ENCODE measurements at regions not wholly inside any gene's neighbourhood (a gene's known extent, or its start where the extent isn't known, plus 50 kb on each side); places are given as distances from the start of the nearest gene placed in this dataset.

DNA sequence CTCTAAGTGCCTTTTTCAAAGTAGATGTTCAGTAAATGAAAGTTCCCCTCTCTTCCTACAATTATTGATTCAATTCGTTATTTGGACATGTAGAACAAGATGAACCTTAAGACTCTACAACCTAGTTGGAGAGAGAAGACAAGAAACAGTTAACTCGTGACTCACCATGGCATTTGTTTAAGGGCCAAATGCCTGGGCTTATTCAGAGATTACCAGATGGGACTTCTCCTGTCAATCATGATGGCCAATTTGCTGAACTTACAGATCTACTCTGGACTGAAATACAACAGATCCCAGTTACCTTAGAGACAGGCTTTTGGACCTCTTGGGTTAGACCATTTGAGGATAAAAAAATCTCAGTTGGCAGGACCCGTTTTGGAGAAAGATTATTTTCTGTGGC, 93.5 kb downstream of the C1orf94 start:
- DNase-seq (ENCODE audit: low read depth in 2 of 2): no peak

- DNase-seq (ENCODE audit: low read depth in 2 of 2): no peak
Observed at GRCh38 chr1:34272152-34272551, 95.4 kb downstream of the C1orf94 start.

- DNase-seq (ENCODE audit: low read depth in 2 of 2): no peak
Observed at GRCh38 chr1:34275150-34275549, 98.4 kb downstream of the C1orf94 start.

DNA sequence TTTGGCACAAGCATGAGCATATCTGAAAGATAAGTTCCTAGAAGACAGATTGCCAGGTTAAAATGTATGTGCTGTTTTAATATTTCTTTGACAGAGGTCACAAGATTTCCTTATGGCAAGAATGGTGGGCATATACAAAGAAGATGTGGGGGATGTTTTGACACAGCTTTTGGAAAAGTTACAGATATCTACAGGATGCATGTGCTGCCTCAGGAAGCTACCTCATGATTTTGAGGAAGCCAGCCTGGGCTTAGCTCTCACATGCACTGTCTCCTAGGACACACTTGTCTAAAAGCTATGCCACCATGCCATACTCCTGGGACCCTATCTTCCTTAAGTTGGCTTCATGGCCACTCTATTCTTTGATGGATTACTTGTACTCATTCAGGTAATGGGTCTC, 99.9 kb downstream of the C1orf94 start:
- no peak for DNase-seq (ENCODE audit: low read depth in 2 of 2)

GRCh38 chr1:34277150-34277549, 100.4 kb downstream of the C1orf94 start:
- no peak for DNase-seq (ENCODE audit: low read depth in 2 of 2)

GRCh38 chr1:34278211-34278610, 101.5 kb downstream of the C1orf94 start:
- DNase-seq (ENCODE audit: low read depth in 2 of 2): no peak

GRCh38 chr1:34279971-34280370, 103.3 kb downstream of the C1orf94 start:
- no peak for DNase-seq (ENCODE audit: low read depth in 2 of 2)

DNA sequence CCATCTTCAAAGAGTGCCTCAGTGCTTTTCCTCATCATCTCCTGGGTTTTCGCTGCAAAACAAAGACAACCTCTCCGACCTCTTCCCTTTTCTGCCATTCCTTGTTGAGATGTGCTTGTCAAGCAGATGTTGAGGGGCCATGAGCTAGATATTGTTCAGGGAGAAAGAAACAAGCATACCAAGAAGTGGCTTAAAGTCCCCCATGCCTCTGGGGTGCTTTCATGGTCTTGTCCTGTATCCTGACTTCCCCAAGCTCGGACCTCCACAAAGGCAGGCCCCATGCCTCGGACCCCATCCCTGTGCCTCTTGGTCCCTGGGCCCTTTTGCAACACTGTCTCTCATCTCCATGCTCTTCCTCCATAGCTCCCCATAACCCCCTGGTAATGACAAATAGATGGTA, 103.8 kb downstream of the C1orf94 start:
- no peak for DNase-seq (ENCODE audit: low read depth in 2 of 2)

DNA sequence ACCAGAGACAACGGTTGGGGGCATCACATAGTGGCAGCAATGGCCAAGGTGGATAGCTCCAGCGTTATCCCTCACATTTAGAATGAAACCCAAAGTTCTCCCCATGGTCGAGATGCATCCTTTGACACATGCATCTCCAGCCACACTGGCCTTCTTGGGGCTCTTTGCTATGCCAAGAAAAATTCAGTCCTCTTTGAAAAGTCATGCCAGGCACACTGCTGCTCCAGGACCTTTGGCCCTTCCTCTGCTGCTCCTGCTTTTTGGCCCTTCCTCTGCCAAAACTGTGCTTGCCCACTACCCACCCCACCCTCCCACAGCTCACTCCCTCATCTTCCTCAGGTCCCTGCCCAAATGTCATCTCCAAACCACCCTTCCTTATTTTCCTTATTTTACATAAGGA, 106.4 kb downstream of the C1orf94 start:
- DNase-seq (ENCODE audit: low read depth in 2 of 2): no peak

GRCh38 chr1:34286511-34286910, 109.8 kb downstream of the C1orf94 start:
- DNase-seq (ENCODE audit: low read depth in 2 of 2): no peak

GRCh38 chr1:34290831-34291230, 114.1 kb downstream of the C1orf94 start:
- DNase-seq (ENCODE audit: low read depth in 2 of 2): no peak

GRCh38 chr1:34292472-34292871, 115.8 kb downstream of the C1orf94 start:
- DNase-seq (ENCODE audit: low read depth in 2 of 2): no peak

DNA sequence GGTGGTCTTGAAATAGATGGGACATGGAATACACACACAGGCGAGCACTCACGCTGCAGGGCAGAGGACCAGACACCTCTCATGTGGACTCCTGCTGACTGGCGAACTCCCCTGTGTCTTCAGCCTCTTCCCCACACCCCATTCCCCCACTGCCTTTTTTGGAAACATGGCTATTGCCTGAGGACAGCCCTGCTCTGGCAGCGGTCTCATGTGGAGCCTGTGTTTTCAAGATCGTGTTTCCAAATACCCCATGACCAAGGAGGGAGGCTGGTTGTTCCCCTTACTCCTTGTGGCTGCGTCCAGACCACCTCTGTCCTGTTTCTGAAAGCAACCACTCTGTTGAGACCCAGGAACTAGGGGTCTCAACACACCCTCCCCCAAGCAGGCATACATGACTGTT, 119.4 kb downstream of the C1orf94 start:
- no peak for DNase-seq (ENCODE audit: low read depth in 2 of 2)

- no peak for DNase-seq (ENCODE audit: low read depth in 2 of 2)
Observed at GRCh38 chr1:34302798-34303197, 126.1 kb downstream of the C1orf94 start.

- no peak for DNase-seq (ENCODE audit: low read depth in 2 of 2)
Observed at GRCh38 chr1:34303218-34303617, 126.5 kb downstream of the C1orf94 start.

DNA sequence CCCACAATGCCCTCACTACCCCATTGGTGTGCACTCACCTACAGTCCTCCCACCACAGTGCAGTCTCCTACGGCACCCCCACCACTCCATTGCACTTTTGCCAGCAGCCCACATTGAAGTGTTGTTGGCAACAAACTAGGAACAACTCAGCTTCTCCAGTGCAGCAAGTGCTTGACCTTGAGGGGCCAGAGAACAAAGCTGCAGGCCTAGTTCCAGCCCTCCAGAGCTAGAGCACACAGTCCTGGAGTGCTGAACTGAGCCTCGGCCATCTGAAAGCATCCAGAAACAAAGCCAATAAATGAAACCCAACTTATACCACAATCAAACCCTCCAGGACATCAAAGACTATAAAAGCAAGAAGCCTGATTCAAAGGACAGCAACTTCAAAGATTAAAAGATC, 129.9 kb downstream of the C1orf94 start:
- DNase-seq (ENCODE audit: low read depth in 2 of 2): no peak

DNA sequence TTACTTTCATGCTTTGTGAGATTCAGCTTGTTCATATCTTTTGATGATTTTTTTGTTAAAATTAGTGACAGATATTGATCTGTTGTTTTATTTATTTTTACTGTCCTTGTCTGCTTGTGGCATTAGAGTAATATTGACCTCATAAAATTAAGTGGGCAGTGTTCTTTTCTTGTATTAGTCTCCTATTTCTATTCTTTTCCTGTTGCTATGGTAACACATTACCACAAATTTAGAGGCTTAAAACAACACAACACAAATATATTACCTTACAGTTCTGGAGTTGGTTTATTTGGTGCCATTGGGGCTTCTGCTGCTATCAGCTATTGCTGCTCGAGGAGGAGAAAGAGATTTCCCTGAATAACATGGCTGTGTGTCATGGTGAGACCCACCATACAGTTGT, 135.7 kb downstream of the C1orf94 start:
- no peak for DNase-seq (ENCODE audit: low read depth in 2 of 2)

DNA sequence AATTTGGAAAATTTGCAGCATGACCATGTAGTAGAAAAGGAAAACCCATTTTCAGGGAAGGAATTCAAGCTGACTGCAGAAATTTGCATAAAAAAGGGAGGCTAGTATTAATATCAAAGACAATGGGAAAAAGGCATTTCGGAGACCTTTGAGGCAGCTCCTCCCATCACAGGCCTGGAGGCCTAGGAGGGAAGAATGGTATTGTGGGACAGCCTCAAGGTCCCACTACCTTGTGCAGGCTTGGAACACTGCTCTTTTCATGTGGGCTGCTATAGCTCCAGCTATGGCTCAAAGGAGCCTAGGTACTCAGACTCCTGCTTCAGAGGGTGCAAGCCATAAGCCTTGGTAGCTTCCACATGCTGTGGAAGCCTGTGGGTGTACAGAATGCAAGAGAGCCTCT, 139.3 kb downstream of the C1orf94 start:
- no peak for DNase-seq (ENCODE audit: low read depth in 2 of 2)

GRCh38 chr1:34316773-34317172, 140.1 kb downstream of the C1orf94 start:
- DNase-seq (ENCODE audit: low read depth in 2 of 2): no peak

DNA sequence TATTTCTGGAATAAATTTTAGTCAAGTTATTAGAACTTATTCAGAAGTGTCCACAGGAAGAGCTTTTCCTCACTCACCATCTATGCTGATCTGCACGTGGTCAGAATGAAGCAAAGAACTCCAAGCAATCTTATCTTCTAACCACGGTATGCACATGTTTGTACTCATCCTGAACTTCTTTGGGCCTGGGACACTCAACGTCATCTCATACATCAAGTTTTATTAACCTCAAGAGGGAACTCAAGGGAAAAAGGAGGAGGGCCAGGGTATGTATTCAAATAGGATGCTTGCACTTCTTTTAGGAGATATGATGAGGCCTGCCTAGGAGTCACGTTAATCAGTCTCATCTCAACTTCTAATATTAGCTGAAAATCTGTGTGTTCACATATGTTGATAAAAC, 142.5 kb downstream of the C1orf94 start:
- no peak for DNase-seq (ENCODE audit: low read depth in 2 of 2)

- no peak for DNase-seq (ENCODE audit: low read depth in 2 of 2)
Observed at GRCh38 chr1:34320053-34320669, 143.5 kb downstream of the C1orf94 start.

DNA sequence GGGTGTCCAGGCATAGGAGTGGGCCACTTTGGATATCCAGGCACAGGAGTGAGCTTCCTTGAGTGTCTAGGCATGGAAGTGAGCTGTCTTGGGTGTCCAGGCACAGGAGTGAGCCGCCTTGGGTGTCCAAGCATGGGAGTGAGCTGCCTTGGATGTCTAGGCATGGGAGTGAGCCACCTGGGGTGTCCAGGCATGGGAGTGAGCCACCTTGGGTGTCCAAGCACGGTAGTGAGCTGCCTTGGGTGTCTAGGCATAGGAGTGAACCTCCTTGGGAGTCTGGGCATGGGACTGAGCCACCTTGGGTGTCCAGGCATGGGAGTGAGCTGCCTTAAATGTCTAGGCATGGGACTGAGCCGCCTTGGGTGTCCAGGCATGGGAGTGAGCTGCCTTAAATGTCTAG, 146.3 kb downstream of the C1orf94 start:
- no peak for DNase-seq (ENCODE audit: low read depth in 2 of 2)

DNA sequence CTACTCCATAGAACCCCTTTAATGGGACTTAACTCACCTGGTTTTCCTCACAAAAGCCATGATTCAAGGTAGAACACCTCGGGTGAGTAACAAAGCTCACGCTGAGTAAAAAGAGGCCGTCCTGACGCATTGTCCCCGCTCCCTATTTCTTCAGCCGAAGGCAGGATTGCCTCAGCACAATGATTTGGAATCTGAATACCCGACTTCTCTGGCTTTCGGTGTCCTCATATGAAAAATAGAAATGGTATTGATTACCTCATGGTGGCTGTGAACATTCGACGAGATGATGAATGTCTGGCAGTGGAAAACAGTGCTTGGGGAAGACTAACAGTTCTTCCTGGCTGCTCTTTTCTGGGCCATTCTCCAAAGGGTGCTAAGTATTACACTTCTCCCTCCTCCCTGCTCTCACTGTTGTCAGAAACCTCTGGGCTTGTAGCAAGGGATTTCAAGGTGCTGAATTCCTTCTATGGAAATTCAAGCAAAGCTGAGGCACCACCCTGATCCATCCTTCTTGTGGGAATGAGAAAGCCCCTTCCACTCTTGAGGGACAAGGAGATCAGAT, 148.3 kb downstream of the C1orf94 start:
- DNase-seq (ENCODE audit: low read depth in 2 of 2): no peak

DNA sequence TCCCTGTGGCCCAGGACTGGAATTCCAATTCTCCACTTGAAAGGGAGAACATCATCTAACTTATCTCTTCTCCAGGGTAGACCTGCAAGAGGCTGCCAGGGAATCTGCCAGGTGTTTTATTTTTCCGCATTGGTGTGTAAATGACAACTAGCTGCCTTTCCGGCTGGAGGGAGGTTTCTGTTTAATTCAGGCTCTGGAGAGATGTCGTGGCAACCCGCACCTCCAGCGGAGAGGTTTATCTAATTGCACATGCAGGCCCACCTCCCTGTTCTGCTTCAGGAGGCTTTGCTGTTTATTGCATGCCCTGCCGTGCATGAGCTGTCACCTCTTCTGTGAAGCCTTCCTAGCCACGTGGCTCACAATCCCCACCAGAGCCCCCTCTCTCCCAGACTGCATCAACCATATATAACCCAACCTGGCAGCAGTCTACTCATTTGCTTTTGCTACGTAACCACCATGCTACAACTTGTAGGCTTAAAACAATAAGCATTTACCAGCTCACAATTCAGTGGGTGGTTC, 151.6 kb downstream of the C1orf94 start:
- DNase-seq (ENCODE audit: low read depth in 2 of 2): no peak
